ENCODE measurements at regions not wholly inside any gene's neighbourhood (a gene's known extent, or its start where the extent isn't known, plus 50 kb on each side); places are given as distances from the start of the nearest gene placed in this dataset.

- H3K36me3 ChIP-seq, result no peaks in the 10 kb centered on the region
- H3K4me3 ChIP-seq (ENCODE audit: low read depth, low read length), result no peak overlapping the region
- no peaks in the 10 kb centered on the region for H3K27me3 ChIP-seq (ENCODE audit: insufficient read depth, low read depth, severe bottlenecking)
- TF ChIP-seq, protein P1, sequence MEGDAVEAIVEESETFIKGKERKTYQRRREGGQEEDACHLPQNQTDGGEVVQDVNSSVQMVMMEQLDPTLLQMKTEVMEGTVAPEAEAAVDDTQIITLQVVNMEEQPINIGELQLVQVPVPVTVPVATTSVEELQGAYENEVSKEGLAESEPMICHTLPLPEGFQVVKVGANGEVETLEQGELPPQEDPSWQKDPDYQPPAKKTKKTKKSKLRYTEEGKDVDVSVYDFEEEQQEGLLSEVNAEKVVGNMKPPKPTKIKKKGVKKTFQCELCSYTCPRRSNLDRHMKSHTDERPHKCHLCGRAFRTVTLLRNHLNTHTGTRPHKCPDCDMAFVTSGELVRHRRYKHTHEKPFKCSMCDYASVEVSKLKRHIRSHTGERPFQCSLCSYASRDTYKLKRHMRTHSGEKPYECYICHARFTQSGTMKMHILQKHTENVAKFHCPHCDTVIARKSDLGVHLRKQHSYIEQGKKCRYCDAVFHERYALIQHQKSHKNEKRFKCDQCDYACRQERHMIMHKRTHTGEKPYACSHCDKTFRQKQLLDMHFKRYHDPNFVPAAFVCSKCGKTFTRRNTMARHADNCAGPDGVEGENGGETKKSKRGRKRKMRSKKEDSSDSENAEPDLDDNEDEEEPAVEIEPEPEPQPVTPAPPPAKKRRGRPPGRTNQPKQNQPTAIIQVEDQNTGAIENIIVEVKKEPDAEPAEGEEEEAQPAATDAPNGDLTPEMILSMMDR (IDR thresholded peaks at IDR 0.05; ENCODE audit: low read depth, low read length), result no peak
- H3K27ac ChIP-seq, result no peak overlapping the region
- no peak for DNase-seq
- H3K9me3 ChIP-seq (ENCODE audit: severe bottlenecking), result no peaks in the 10 kb centered on the region
These were observed 80.2 kb upstream of the PKDCC start for GRCh38 chr2:41967476-41968181.

DNA sequence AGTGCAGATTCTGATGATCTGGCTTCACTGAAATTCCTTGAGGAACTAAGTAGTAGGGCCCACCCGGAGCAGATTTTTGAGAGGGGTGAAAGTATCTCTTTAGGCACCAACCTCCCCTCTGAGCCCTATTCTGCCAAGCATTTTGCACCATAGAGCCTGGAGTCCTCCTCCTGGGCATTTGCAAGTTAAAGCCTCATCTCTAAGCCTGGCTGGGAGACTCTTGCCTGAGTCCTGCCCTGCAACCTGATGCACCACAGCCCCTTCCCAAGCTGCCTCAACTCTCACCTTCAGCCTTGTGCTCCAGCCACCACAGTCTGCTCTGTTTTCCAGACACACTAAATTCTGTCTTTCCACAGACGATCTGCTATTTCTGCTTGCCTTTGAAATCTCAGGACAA, 79.6 kb upstream of the PKDCC start:
- Histone ChIP-seq H3K9me3 (ENCODE audit: severe bottlenecking) (no peaks in the 10 kb centered on the region), H3K27ac (no peak overlapping the region)

DNA sequence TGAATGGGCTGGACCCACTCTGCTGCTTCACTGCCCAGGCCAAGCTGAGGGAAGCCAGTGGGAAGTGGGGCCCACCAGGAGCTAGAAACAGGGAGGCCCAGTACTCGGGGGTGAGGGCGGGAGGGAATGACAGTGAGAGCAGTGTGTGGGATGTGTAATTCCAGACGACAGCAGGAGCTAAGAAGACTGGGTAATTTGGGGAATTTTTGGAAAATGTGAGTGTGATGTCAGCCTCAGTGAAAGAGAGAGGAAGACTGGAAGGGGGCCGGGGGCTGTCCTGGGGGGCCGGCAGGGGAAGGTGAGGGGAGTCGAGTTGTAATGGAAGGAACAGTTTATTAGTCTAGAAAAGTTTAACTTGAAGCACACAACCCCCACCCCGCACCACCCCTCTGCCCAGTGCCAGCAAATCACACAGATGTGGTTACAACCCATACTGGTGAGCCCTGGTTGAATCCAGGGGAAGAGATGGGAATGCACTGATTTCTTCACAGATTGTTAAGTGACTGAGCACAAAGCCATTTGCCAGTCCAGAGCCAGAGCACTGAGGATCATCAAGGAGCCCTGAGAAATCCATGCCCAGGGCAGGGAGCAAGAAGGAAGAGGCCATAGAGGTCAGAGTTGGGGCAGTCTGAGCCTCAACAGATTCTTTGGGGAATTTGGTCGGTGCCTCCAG, 76.7 kb upstream of the PKDCC start:
- no peak overlapping the region for H3K27ac ChIP-seq
- H3K27me3 ChIP-seq (ENCODE audit: insufficient read depth, low read depth, severe bottlenecking), result no peaks in the 10 kb centered on the region
- H3K36me3 ChIP-seq, result no peaks in the 10 kb centered on the region
- TF ChIP-seq, protein P1 (IDR thresholded peaks at IDR 0.05; ENCODE audit: low read depth, low read length), result no peak
- H3K9me3 ChIP-seq (ENCODE audit: severe bottlenecking), result no peaks in the 10 kb centered on the region
- no peak for DNase-seq
- H3K4me3 ChIP-seq (ENCODE audit: low read depth, low read length), result no peak overlapping the region

More for the DNA sequence above, 79.6 kb upstream of the PKDCC start:
- no peaks in the 10 kb centered on the region for H3K36me3 ChIP-seq
- no peak overlapping the region for H3K4me3 ChIP-seq (ENCODE audit: low read depth, low read length)
- TF ChIP-seq, protein P1 (IDR thresholded peaks at IDR 0.05; ENCODE audit: low read depth, low read length), result no peak
- no peaks in the 10 kb centered on the region for H3K27me3 ChIP-seq (ENCODE audit: insufficient read depth, low read depth, severe bottlenecking)
- DNase-seq, result no peak

GRCh38 chr2:41972179-41972578, 75.6 kb upstream of the PKDCC start:
- Histone ChIP-seq H3K36me3 (no peaks in the 10 kb centered on the region), H3K27me3 (ENCODE audit: insufficient read depth, low read depth, severe bottlenecking) (no peaks in the 10 kb centered on the region), H3K27ac (no peak overlapping the region), H3K9me3 (ENCODE audit: severe bottlenecking) (no peaks in the 10 kb centered on the region), H3K4me3 (ENCODE audit: low read depth, low read length) (no peak overlapping the region)
- TF ChIP-seq, protein P1 (IDR thresholded peaks at IDR 0.05; ENCODE audit: low read depth, low read length), result no peak
- no peak for DNase-seq

GRCh38 chr2:41972819-41973218, 75.0 kb upstream of the PKDCC start:
- Histone ChIP-seq H3K4me3 (ENCODE audit: low read depth, low read length) (no peak overlapping the region), H3K9me3 (ENCODE audit: severe bottlenecking) (no peaks in the 10 kb centered on the region), H3K27ac (no peak overlapping the region), H3K36me3 (no peaks in the 10 kb centered on the region), H3K27me3 (ENCODE audit: insufficient read depth, low read depth, severe bottlenecking) (no peaks in the 10 kb centered on the region)
- DNase-seq, result no peak
- TF ChIP-seq, protein P1 (IDR thresholded peaks at IDR 0.05; ENCODE audit: low read depth, low read length), result no peak
